ENCODE measurements at regions not wholly inside any gene's neighbourhood (a gene's known extent, or its start where the extent isn't known, plus 50 kb on each side); places are given as distances from the start of the nearest gene placed in this dataset.

- POLR2A ChIA-PET = no interaction called here
- DNase-seq (ENCODE audit: extremely low spot score) = no peak
- TF ChIP-seq, protein P1, sequence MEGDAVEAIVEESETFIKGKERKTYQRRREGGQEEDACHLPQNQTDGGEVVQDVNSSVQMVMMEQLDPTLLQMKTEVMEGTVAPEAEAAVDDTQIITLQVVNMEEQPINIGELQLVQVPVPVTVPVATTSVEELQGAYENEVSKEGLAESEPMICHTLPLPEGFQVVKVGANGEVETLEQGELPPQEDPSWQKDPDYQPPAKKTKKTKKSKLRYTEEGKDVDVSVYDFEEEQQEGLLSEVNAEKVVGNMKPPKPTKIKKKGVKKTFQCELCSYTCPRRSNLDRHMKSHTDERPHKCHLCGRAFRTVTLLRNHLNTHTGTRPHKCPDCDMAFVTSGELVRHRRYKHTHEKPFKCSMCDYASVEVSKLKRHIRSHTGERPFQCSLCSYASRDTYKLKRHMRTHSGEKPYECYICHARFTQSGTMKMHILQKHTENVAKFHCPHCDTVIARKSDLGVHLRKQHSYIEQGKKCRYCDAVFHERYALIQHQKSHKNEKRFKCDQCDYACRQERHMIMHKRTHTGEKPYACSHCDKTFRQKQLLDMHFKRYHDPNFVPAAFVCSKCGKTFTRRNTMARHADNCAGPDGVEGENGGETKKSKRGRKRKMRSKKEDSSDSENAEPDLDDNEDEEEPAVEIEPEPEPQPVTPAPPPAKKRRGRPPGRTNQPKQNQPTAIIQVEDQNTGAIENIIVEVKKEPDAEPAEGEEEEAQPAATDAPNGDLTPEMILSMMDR (IDR thresholded peaks at IDR 0.05; ENCODE audit: control extremely low read depth, extremely low read depth, low read depth, missing control alignments) = no peak
- CTCF ChIA-PET = interaction anchor here (1.4 to 4.3 kb wide), 2 partner anchors 11 kb away, joined by 6 to 23 read pairs; no protein-coding TSS in a partner anchor
Measured at GRCh38 chr11:81484196-81484595, 1249.5 kb downstream of the FAM181B start.

DNA sequence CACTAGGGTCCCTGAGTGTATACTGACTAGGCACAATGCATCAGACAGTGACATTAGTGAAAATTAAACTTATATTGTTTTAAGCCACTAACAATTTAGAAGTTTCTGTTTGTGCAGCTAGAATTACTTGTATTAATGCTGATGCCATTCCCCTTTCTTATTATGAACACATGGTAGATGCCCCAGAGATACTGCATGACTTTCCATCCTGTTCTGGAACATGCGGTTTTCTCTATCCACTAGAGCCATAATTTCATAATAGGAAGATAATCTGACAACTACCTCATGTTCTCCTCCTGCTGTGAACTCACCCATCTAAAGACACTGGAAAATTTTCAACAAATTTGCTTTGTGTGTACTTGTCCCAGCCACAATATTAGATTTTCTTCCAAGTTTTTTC is 1256.4 kb downstream of the FAM181B start:
- ChIA-PET CTCF (no interaction called here), POLR2A (no interaction called here)
- no peak for DNase-seq (ENCODE audit: extremely low spot score)
- TF ChIP-seq, protein P1 (IDR thresholded peaks at IDR 0.05; ENCODE audit: control extremely low read depth, extremely low read depth, low read depth, missing control alignments) = no peak

DNA sequence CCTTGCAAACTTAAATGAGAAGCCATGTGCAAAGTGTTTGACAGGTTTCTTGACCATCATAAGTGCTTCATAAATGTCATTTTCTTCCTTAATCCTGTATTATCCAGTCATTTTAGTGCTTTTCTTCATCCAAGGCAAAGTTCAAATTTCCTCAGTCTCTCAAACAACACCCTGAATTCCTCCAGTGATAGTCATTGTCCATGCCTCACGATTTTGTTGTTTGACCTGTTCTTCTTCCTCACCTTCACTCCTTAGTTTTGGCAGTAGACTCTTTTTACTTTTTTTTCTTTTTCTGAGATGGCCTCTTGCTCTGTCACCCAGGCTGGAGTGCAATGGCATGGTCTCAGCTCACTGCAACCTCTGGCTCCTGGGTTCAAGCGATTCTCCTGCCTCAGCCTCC is 1257.3 kb downstream of the FAM181B start:
- no peak for DNase-seq (ENCODE audit: extremely low spot score)
- ChIA-PET POLR2A (no interaction called here), CTCF (no interaction called here)
- TF ChIP-seq, protein P1 (IDR thresholded peaks at IDR 0.05; ENCODE audit: control extremely low read depth, extremely low read depth, low read depth, missing control alignments) = no peak

GRCh38 chr11:81472646-81473045 is 1261.0 kb downstream of the FAM181B start:
- CTCF ChIA-PET = interaction anchor here (1.0 to 4.9 kb wide), 2 partner anchors 11 to 24 kb away, joined by 3 to 23 read pairs; no protein-coding TSS in a partner anchor
- TF ChIP-seq, protein P1 (IDR thresholded peaks at IDR 0.05; ENCODE audit: control extremely low read depth, extremely low read depth, low read depth, missing control alignments) = no peak
- POLR2A ChIA-PET = no interaction called here
- no peak for DNase-seq (ENCODE audit: extremely low spot score)

GRCh38 chr11:81470446-81470845 is 1263.2 kb downstream of the FAM181B start:
- TF ChIP-seq, protein P1 (IDR thresholded peaks at IDR 0.05; ENCODE audit: control extremely low read depth, extremely low read depth, low read depth, missing control alignments) = no peak
- POLR2A ChIA-PET = no interaction called here
- no peak for DNase-seq (ENCODE audit: extremely low spot score)
- CTCF ChIA-PET = no interaction called here

- TF ChIP-seq, protein P1 (IDR thresholded peaks at IDR 0.05; ENCODE audit: control extremely low read depth, extremely low read depth, low read depth, missing control alignments) = no peak
- no peak for DNase-seq (ENCODE audit: extremely low spot score)
- ChIA-PET CTCF (no interaction called here), POLR2A (no interaction called here)
Measured at GRCh38 chr11:81459766-81460306, 1273.8 kb downstream of the FAM181B start.
